HG02852 (cell line): ENCODE measurements at regions not wholly inside any gene's neighbourhood (a gene's known extent, or its start where the extent isn't known, plus 50 kb on each side); places are given as distances from the start of the nearest gene placed in this dataset.
A peak's percentile ranks its signal among the peaks of the same experiment; 100 is the strongest.

Source experiments
- ATAC-seq: cut with Tn5 transposase; IDR thresholded peaks from one replicate; pipeline ENCODE4 v1.9.1; 2021; ENCODE audit warnings: mild to moderate bottlenecking, moderate library complexity; ENCODE audit not compliant: unreplicated experiment

DNA sequence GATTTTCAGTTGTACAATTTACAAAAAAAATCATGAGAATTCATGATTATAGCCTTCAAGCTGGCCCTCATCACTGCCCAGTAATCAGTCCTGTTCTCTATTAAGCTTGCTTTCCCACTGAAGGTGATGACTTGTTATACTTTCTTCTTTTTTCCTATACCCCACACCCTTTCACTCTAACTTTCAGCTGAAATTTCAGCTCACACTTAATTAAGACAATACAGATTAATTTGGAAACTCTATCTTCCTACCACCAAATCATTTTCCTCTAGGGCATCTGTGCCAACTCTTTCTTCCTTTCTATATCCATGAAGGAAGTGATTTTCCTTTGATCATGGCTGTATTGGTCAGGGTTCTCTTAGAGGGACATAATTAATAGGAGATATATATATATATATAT lies 449.9 kb downstream of the CD109 start:
- ATAC-seq = no peak

DNA sequence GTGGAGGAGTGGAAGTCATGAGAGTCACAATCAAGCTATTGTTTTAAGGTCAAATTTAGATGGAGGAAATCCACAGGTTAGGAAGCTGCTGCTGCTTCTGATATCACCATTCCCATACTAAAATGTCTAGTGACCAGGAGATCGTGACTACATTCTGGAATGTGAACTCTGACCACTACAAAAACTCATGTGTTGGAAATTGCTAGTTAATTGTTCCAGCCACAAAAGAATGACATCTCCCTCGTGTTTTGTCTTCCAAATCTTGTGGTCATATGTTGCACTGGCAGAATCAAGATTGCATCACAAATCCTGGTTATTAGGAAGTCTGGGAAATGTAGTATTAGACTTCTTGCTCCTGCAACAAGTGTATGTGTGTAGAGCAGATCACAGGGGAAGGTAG lies 441.9 kb downstream of the CD109 start:
- no peak for ATAC-seq

DNA sequence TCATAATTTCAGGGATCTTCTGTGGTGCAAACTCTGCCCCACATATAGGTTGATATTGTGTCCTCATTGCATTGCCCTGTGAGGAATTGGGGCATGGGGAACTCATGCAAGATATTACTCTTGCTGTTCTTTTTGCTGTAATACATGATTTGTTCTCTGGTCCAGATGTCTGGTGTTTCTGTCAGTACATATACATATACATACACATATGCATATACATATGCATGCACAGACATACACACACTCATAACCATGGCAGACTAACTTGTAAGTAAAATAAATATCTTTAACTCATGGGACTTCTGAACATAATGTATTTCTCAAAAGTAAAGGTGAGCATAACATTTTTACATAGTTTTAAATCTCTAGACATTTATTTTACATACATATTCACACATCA lies 438.3 kb downstream of the CD109 start:
- ATAC-seq = no peak

DNA sequence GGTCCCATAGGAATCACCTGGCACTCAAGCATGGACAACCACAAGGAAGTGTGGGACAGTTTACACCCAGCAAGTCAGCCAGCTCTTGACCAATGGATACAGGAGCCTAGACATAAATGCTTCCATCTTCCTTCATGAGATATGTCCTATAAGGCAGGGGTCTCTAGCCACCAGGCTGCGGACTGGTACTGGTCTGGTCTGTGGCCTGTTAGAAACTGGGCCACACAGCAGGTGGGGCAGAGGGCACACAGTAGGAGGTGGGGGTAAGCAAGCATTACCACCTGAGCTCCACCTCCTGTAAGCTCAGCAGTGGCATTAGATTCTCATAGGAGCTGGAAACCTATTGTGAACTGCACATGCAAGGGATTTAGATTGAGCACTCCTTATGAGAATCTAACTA lies 437.1 kb downstream of the CD109 start:
- no peak for ATAC-seq

DNA sequence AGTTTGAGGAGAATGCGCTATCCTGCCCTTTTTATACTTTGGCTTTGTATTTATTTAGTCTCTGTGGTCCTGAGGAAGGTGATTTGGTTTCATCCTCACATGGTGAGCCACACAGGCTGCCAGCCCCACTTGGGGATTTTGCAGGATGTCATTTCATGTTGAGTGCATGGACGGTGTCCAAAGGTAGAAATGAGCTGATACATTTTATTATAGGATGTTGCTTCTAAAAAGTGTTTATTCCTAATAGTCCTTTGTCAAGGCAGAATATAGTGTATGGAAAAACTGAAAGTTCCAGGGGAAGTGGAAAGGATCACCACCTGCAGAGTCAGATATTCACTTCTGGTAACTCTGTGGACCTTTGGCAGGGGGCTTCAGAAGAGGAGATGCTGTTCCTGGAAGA lies 434.6 kb downstream of the CD109 start:
- ATAC-seq = no peak

DNA sequence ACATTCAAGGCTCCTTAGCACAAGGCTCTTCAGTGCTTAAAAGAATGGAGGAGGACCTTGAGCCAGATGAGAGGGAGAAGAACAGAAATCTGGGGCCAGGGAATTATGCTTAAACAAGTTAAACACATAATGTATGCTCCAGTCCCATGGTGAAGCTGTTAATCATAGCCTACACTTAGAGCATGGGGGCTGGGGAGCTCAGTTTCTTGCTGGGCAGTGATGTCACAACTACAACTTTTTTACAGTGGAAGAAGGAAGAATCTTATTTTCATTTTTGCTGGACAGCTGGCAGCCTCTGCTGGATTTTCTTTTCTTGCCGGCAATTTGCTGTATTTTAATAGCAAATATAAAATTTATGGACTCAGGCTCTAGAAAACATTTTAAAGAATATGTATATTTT lies 432.5 kb downstream of the CD109 start:
- ATAC-seq = no peak

DNA sequence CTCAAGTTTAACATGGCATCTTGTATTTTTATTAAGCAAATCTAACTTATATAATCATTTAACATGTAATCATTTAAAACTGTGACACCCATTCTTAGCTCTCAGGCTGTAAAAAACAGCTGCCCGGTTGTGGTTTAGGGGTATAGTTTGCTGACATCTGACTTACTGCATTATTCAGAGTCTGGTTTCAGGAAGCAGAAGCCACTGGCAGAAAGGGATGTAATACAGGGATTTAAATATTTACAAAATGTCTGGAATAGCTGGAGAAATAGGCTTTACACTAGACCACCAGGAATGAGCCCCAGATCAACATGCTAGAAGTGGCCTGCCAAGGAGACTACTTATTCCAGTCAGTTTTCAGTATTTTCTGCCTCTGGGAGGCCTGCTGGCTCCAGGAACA lies 421.1 kb downstream of the CD109 start:
- ATAC-seq = no peak

DNA sequence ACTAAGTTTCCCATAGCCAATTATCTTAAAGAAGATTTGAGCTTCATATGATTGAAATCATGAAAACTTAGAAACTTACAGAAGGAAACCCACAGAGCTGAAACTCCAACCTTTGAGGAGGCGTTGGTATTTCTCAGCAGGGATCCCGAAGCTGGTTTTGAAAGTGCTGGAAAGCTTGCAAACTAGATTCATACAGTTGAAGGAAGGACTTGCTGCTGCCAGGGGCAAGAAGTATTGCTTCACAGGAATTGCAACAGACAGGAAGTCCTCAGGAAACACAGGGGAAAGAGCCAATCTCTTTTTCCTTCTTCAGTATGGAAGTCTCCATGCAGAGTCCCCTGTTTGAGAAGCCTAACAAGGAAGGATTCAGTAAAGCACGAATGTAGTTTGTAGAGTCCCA lies 419.7 kb downstream of the CD109 start:
- ATAC-seq = no peak

DNA sequence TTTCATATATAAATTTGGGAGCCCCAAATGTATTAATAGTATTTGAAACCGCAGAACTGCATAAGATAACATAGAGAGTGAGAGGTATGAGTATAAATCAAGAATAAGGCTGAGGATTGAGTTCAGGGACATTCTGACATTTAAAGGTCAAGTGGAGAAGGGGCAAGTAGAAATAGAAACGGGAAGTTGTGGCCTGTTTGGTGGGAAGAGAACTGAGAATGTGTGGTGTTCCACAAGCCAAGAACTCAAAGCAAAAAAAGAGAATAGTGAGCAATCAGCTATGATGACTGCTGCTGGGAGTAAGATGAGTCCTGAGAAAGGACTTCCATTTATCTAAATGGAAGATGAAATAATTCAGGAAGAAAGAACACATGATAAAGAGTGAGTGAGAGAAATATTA lies 418.4 kb downstream of the CD109 start:
- ATAC-seq = peak; percentile 79

DNA sequence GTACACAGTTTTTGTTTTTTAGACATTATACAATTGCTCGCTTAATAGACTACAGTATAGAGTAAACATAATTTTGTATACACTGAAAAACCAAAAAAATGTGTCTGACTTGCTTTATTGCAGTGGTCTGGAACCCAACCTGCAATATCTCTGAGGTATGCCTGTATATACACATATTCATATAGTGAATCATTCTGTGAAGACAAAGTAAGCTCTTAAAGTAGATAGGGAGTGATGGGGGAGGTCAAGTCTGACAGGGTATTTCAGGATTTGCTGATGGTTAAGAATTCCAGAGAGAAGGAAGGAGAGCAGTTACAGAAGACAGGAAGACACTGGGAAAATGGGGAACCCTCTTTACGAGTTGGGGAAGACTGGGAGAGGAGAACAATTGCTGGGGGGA lies 417.9 kb downstream of the CD109 start:
- ATAC-seq = no peak

DNA sequence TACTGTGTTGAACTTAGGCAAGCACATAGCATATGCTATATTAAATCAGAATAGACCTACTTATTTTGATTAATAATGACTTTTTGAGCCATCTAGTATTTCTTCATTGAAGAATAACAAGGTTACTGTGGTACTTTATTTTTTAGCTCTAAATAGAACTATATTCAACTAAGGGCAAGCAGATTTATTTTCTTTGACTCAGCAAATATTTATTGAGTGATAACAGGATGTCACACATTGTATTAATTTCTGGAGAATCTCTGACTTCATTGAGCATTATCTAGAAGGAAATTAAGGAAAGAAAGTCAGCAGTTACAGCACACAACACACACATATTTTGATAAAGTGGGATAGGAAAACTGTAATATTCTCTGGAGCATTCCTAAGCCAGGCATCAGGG lies 407.4 kb downstream of the CD109 start:
- no peak for ATAC-seq

DNA sequence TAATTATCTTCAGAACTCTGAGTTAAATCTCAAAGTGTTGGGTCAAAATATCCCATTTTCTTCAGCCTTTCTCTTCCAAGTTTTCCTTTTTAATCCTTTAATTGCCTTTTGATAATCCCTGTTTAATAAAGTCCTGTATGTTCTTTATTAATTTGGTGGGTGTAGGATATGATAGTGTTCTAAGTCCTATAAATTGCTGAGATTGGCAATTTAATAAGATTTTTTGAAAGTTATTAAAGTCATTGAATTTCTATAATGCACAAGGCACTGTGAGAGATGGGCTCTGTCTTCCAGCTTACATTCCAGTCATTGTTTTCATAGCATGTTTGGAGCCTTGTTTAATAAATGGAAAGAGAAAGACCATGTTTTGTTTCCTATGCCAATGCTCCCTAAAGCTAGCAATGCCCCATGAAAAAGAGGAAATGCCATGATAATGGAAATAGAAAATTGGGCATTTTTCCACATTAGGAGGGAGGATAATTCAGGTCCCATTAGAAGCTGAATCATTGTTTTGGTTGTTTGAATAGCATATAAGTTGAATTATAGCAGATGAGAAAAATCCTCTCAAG lies 404.8 kb downstream of the CD109 start:
- ATAC-seq = no peak

DNA sequence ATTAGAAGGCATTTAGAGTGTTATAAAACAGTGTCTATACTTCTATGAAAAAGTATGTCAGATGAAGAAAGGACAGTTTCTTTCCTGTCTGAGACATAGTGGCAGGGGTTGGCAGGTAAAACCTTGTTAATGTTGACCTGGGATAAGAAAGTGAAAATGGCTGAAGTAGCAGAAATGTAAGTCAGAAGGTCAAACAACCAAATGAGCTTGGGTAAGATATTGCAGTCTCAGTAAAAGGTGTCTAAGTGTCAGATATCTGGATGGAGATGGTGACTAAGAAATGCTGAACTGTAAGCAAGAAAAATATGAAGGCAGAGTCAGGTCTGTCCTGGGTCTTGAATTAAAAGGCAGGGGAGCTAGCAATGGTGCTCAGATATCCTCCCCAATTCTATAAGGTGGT lies 400.3 kb downstream of the CD109 start:
- no peak for ATAC-seq

DNA sequence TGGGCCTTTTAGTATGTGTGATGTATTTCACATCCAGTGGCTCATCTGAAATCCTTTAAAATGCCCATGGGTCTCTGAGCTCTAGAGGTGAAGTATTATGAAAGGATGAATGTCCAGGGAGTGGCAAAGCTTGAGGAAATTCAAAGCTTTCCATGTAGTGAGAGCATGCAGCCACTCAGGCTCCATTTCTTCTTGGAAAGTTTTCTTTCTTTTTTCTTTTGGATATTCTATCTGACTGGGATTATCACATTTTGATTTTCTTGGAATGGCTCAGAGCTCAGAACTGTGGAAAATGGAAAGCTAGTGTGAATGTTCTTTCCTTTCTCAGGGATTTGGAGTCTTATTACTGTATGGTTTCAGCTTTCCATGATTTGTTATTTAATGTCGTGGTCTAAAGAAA lies 397.4 kb downstream of the CD109 start:
- no peak for ATAC-seq

DNA sequence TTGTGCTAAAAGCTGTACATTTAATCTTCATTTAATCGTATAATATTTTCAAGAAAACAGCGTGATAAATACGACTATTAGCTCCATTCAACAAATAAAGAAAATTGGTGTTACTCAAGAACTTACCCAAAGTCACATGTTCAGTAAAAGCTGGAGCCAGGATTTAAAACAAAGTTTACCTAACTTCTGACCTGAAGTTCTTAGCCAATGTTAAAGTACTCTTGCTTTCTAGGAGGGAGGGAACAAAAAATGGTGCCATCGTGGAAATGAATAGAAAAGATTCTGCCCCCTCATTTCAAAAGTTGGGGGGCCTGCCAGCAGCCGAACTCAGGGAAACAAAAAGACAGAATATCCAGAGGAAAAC lies 395.8 kb downstream of the CD109 start:
- ATAC-seq = no peak

DNA sequence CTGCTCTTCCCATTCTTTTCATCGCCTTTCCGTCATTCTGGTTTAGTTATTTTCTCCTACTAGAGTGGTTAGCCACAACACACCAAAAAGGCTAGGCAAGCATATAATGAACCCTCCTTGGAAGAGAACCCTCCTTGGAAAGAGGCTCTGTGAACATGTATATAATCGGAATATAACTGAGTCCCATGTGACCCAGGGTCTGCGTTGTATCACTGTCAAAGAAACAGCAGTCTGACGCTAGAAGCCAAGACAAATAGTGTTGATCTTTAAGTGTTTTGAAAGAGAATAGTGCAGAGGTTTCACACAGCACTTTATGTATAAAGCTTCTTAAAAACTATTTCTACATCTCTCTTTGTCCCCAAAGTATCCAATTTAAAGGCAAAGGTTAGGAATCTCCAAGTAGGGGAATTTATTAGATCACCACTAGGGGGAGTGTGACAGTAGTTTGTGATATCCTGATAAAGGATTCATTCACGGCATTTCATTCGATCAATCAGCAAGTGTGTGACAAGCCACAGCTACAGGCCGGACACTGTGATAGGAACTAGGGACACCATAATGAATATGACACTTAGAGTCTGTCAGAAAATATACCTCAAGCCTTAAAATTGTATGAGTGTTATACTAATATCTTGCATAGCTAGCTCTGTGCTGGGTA lies 395.3 kb downstream of the CD109 start:
- ATAC-seq = peak; percentile 67

DNA sequence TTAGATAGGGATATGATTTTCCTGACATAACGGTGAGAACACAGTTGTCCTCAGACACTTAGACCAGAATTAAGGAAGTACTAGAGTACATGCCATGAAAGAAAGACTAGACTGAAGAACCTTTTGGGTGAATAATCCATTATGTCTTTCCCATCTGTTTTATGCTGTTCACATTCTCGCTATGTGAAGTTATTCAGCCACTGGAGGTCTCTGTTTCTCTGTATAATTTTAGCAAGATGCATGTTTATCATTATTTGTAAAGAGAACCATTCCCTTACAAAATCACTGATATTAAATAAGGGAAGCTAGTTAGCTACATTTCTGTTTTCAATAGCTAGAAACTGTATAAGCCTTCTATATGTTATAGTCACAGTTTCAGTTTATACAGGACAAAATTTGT lies 391.9 kb downstream of the CD109 start:
- ATAC-seq = no peak

DNA sequence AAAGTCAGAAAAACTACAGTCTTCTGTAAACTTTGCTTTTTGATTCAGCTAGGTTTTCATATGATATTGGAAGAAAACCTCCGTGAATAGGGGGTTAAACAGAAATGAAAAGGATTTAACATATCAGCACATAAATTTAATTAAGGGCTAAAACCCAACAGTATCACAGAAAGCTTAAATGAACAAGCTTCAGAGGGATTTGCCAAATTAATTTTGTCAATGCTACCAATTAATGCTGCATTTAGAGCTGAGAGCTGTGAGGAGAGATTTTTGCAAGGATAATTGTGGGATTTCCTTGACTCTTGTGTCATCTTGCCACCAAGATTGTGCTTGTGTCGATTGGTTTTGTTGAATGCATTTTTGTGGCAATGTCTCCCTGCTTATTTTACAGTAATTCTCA lies 379.9 kb downstream of the CD109 start:
- ATAC-seq = no peak

DNA sequence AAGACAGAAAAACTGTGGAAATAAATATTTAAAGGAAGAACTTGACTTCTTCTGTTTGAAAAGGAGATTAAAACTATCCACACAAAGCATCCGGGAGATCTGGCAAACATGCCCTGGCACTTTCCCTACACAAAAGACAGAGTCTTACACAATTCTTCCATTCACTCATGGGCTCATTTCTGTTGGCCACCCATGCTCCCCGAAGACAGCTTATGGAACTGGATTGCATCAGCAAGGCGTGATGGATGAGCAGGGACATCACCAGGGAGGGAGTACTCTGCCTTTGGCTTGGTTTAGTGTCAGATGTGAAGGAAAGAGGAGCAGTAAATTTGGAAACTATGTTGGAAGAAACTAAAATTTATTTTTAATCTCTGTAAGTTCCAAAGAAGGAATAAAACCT lies 379.3 kb downstream of the CD109 start:
- ATAC-seq = no peak

DNA sequence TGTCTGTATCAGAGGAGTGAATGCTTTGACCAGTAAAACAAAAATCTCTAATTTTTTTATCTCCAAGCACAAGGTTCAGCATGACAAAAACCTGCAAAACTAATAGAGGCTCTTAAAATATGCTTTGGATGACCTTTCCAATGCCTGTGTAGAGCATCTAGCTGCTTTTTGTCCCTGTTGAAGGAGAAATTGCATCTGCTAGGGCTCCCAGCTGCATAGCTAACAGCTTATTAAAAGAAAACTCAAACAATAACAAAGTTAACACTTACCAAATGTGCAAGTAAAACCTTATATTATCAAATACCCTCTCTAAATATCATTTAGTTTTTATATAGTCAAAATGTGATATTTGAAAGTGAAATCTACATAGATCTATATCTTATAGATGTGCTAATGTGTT lies 378.6 kb downstream of the CD109 start:
- no peak for ATAC-seq

DNA sequence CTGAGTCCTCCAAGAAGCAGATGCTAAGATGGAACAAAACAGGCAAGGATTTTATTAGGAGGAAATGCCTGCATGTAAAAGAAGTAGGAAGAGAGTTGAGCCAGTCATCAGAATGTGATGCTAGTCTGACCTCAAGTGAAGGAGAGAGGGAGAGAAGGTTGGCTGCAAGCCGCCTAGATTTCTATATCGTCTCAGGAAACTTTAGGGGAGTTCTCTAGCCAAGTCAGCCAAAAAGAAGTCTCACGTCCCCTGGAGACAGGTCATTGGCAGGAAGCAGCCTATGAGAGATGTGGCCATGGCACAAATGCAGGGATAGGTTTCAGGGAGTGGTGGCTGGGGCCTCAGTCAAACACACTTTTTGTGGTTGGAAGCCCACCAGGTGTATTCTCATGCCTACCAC lies 378.0 kb downstream of the CD109 start:
- no peak for ATAC-seq

DNA sequence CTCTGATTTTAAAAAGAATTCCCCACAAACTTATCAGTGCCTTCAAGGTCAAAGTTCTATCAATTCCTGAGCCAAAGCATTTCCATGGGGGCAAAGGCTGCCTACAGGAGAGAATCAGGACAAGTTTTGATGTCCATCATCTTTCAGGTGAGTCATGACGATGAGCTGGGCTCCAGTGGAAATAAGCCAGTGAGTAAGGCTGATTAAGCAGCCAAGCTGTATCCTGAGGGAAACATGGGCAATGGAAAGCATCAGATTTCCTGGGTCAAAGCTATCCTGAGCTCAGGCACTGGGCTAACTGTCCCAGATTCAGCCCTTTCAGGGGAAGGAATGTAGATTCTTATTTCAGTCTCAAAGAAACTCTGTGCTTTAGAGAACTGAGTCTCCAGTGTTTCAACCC lies 377.4 kb downstream of the CD109 start:
- no peak for ATAC-seq

DNA sequence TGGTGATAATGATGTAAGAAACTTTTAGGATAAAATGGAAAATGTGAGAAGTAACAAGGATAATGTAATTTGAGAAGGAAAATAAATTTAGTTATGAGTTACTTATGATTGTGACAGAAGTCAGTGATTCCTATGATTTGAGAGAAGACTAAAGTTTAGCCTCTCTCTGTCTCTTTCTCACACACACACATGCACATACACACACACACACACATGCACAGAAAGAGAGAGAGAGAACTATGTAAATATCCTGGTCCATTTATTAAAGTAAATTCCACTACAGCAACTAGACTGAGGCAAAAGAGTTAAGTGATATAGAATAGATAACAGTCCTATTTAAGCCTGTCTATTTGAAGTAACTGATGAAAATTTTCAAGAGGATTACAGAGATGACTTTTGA lies 375.2 kb downstream of the CD109 start:
- no peak for ATAC-seq
